Astrocyte of the spinal cord (primary cell): ENCODE measurements at regions not wholly inside any gene's neighbourhood (a gene's known extent, or its start where the extent isn't known, plus 50 kb on each side); places are given as distances from the start of the nearest gene placed in this dataset.
"Not testable (repeated sequence)": the region's sequence is repeated elsewhere in the genome, so short reads cannot be mapped to it uniquely, and the experiment has no call there.

ENCODE experiments used
- DNase-seq: peaks from one replicate; pipeline ENCODE4 v3.0.0; 2011; ENCODE audit warnings: low read depth, low spot score
- H3K4me3 ChIP-seq: 2 replicates; pipeline ENCODE4 v1.5.1; 2011; ENCODE audit warnings: low read depth, mild to moderate bottlenecking, low read length, moderate library complexity
- in situ Hi-C: cut with HindIII; loops from 2 replicates; pipeline ENCODE4 v1.10.0; 2017; ENCODE audit warnings: low sequenced_read_pairs
- TF ChIP-seq, protein P1 (sequence below): IDR thresholded peaks from 2 replicates; pipeline ENCODE4 v1.5.1; 2012; ENCODE audit warnings: low read depth, mild to moderate bottlenecking, low read length, inconsistent platforms

DNA sequence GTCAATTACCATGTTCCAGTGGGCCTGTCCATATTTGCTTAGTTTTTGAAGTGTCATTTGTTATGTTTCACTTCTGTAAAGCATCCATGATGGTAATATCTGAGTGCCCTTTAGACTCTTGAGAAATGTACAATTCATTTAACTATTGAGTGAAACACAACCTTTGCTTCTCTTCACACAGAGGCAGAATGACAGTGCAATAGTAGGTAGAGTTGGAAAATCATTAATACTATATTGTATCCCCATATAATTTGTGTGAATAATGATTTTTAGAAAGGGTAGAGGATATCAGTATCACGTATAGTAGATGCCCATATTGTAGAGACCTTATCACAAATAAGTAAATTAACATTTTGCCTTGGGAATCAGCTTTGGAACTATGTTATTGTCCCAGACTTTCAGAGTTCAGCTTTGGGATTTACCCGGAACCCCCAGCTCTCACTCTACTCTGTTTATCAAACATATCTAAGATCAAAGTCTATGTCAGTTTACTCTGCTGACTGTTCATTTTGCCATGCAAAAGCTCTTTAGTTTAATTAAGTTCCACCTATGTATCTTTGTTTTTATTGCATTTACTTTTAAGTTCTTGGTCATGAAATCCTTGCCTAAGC lies 172.7 kb upstream of the NOL4 start:
- no peak overlapping the region for H3K4me3 ChIP-seq
- TF ChIP-seq, protein P1, sequence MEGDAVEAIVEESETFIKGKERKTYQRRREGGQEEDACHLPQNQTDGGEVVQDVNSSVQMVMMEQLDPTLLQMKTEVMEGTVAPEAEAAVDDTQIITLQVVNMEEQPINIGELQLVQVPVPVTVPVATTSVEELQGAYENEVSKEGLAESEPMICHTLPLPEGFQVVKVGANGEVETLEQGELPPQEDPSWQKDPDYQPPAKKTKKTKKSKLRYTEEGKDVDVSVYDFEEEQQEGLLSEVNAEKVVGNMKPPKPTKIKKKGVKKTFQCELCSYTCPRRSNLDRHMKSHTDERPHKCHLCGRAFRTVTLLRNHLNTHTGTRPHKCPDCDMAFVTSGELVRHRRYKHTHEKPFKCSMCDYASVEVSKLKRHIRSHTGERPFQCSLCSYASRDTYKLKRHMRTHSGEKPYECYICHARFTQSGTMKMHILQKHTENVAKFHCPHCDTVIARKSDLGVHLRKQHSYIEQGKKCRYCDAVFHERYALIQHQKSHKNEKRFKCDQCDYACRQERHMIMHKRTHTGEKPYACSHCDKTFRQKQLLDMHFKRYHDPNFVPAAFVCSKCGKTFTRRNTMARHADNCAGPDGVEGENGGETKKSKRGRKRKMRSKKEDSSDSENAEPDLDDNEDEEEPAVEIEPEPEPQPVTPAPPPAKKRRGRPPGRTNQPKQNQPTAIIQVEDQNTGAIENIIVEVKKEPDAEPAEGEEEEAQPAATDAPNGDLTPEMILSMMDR, result no peak
- in situ Hi-C loops, result no loop called here
- DNase-seq, result no peak

DNA sequence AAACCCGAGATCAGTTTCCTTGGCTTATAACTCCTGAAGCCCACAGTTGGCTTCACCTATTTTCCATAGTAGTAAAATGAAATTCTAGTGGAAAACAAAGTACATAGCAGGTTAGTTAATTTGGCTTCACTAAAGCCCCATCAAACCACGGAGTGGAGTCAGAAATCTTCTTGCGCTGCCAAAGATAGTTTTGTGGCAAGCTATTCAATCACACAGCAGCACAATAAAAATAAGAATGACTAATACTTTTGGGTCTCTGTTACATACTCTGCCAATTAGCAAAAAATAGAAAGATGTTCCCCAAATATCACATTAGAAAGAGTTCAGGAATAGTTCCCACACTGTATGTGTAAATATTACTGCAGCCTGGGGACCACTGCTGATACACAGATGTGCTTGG lies 175.2 kb upstream of the NOL4 start:
- TF ChIP-seq, protein P1, result no peak
- DNase-seq, result peak; percentile 15
- H3K4me3 ChIP-seq, result no peak overlapping the region
- in situ Hi-C loops, result no loop called here

DNA sequence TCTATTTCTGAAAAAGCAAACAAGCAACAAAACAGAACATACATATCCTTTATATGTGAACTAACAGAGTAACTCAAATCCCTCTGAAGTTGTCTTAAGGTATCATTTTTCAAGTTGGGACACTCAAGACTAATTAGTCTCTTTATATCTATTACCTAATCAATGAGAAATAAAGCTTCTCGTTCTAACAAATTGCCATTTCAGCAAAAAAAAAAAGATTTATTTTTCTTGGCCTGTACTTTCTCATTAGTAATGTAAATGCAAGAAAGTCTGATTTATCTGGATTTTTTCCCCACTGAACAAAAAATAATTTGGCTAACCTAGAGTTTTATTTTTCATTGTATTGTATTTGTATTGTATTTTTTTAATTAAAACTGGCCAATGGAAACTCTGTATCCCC lies 176.1 kb upstream of the NOL4 start:
- no peak for DNase-seq
- in situ Hi-C loops, result no loop called here

DNA sequence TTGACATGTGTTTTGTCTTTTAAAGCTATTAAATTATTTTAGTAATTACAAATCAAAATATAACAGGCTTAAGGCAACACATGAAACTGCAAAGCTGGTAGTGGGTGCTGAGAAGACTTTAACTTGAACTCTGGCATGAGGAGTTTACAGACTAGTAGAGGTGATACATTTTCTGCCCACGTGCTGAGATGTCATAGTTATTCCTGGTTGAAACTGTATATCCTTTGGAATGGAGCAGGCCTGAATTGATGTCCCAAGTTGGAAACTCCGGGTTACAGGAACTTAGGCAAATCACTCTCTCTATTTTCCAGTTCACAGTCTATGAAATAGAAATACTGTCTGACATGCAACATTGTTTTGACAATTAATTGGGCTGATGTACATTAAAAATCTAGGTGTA lies 177.1 kb upstream of the NOL4 start:
- TF ChIP-seq, protein P1, result no peak
- DNase-seq, result no peak
- no peak overlapping the region for H3K4me3 ChIP-seq
- in situ Hi-C loops, result no loop called here

More for the DNA sequence above, 176.1 kb upstream of the NOL4 start:
- no peak overlapping the region for H3K4me3 ChIP-seq
- TF ChIP-seq, protein P1, result no peak

DNA sequence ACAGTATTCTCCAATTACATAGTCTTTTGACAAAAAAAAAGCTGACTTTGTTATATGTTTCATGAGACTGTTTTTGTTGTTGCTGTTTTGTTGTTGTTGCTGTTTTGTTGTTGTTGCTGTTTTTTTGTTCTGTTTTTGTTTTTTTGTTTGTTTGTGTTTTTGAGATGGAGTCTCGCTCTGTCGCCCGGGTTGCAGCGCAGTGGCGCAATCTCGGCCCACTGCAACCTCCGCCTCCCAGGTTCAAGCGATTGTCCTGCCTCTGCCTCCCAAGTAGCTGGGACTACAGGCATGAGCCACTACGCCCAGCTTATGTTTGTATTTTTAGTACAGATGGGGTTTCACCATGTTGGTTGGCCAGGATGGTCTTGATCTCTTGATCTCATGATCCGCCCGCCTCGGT lies 182.8 kb upstream of the NOL4 start:
- in situ Hi-C loops, H3K4me3 ChIP-seq, DNase-seq: not testable (repeated sequence)

DNA sequence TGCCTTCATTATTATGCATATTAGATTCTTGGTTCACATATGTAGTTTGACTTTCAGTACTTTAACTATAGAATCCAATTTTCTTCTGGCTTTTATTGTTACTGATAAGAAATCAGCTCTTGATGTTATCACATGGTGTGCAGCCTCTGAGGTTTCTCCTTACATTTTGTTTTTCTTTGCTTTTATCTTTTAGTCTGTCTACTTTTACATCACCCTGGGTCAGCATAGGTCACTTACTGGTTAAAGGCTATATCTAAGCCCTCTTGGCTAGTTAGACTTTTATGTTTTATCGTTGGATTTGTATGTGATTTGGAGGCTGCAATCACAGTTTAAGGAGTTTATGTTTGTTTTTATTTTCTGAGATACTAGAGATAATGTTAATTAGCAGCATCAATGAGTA lies 187.2 kb upstream of the NOL4 start:
- TF ChIP-seq, protein P1, result no peak
- in situ Hi-C loops, result no loop called here
- H3K4me3 ChIP-seq, result no peak overlapping the region

DNA sequence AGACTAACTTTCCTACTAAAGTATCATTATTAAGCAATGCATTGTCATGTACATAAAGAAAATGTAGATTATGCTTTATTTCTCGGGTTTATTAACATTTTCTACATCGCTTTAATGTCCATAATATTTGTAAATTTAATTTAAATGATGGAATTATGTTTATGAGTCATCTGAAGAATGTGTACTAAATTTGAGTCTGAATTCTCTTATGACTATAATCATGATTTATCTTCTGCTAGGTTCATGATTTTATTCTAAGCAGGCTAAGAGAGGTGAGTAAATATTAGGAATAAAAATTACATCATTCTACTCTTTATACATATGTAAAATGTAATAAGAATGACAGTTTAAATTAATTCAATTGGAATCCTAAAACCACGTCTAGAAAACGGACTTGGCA lies 206.3 kb upstream of the NOL4 start:
- TF ChIP-seq, protein P1, result no peak
- DNase-seq, result no peak
- H3K4me3 ChIP-seq, result no peak overlapping the region
- in situ Hi-C loops, result no loop called here

More for the DNA sequence above, 187.2 kb upstream of the NOL4 start:
- DNase-seq, result no peak
